Inflammatory macrophage treated with lipopolysaccharide for 4 hours (primary cell): ENCODE measurements at regions not wholly inside any gene's neighbourhood (a gene's known extent, or its start where the extent isn't known, plus 50 kb on each side); places are given as distances from the start of the nearest gene placed in this dataset.
"Not testable (repeated sequence)": the region's sequence is repeated elsewhere in the genome, so short reads cannot be mapped to it uniquely, and the experiment has no call there.

Experiments
- DNase-seq: peaks from one replicate; pipeline ENCODE4 v3.0.0-alpha.2; 2020

DNA sequence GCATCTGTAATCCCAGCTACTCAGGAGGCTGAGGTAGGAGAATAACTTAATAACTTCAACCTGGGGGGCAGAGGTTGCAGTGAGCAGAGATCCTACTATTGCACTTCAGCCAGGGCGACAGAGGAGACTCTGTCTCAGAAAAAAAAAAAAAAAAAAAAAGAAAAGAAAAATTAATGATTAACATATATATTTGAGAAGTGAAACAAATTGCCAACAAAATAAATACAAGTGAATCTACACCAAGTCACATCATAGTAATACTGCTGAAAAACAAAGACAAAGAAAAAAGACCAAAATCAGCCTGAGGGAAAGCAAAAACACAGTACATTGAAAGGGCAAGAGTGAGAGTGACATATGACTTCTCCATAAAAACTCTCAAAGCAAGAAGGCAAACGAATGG is 123.7 kb downstream of the CASP12 start:
- no peak for DNase-seq

DNA sequence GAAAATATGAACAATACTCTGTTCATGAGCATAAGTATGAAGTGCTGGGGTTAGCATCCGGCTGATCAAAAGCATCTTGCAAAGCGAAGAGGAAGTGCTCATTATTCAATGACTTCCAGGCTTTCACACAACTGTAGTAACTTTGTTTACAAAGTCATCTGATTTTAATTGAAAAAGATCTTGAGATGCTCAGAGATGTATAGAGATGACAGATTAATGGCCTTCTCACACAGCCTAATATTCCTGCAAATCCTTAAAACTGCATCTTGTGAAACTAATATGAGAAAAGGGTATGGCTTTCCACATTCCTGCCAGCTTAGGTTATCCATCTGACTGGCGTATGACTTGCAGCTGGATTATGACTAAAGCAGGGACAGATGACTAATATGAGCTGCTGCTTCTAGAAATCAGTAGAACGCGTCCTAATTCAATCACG is 125.4 kb downstream of the CASP12 start:
- DNase-seq = peak; percentile 44

DNA sequence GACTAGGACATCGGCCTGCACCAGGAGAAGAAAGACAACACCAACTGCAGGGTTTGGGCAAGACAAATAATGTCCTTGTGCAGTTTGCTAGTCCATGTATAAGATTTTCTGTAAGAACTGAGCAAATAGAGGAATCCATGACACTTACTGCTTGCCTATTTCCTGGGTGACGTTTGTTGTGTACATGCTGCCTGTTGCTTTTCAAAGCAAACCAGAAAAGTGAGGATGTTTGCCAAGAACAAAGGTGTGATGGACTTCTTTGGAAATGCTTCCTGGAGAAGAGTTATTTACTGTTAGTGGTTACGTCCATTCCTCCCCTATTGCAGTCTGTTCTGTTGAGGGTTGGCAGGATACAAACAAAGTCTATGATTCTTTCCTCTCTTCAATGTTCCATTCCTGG is 126.5 kb downstream of the CASP12 start:
- DNase-seq = no peak

DNA sequence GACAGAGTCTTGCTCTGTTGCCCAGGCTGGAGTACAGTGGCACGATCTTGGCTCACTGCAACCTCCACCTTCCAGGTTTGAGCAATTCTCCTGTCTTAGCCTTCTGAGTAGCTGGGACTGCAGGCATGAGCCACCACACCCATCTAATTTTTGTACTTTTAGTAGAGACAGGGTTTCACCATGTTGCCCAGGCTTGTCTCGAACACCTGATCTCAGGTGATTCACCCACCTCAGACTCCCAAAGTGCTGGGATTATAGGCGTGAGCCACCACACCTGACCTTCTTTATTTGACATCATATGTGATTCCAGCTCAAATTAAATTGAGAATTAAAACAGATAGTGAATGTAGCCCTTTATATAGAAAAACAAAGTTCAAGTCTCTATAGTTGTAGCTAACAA is 127.2 kb downstream of the CASP12 start:
- DNase-seq = not testable (repeated sequence)

DNA sequence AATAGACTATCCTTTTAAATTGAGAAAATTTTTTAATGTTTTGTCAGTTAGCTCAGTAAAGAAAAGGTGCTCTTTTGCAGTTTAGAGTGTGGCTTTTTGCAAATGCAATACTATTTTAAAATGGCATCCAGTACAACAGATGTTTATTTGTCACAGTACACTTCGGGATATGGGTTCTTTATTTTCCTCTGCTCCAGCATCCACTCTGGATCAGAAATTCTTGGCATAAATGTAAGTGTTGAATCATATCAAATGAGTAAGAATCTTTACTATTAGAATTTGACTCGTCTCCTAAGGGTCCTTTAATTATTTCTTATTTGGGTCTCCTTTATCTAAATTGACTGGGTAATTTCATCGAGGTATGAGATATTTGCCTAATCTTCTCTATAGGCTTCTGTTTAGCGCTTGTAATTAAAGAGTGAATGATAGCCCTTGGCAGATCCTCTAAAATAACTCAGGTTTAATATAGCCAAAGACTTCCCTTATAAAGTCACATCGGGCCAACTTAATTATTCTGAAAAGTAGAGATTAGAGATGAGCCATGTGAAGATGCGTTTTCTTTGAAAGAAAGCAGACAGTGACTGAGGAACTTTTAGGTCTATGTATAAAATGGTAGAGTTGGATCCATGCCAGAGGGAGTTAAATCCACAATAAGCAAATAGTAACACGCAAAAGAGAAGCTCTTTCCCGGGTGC is 132.7 kb downstream of the CASP12 start:
- no peak for DNase-seq

DNA sequence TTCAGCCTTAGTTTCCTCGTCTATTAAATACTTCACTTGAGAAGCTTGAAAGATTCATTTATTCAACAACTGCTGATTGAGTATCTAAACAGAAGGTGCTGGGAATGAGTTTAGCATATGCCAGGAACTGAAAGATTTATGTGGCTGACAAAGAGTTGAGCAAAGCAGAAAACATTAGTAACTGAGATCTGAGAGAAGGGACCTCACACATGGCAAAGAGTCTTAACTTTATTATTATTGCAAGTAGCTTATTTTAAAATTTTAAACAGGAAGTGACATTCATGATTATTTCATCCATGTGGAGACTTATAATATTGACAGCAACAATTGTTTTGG is 133.6 kb downstream of the CASP12 start:
- DNase-seq = no peak

DNA sequence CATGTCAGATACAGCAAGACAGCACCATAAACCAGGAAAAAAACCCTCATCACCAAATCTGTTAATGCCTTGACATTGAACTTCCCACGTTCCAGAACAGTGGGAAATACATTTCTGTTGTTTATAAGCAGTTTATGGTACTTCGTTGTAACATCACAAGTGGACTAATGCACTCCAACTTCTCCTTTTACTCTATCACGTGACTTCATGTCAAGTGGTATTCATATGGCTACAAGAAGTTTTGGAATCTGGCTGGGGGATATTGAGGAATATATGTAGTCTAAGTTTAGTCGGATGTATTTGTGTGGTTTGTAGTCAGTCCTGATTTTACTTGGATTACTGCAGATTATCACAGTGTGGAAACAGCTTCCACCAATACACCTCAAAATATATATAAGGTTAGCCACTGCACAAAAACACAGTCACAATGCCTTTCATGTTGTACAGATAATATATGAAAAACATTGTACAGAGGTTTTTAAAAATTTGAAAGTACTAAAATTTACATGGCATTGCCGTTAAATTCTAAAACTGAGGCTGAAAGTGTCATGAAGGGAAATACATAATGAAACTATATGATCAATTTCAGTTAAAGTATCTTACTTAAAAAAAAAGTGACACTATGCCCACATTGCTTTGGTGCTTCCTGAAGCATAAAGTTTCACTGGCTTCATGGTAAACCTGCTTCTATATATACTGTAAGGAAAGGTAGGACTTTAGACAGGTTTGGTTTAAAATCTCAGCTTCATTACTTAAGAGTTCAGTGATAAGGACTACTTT is 134.1 kb downstream of the CASP12 start:
- DNase-seq = no peak

DNA sequence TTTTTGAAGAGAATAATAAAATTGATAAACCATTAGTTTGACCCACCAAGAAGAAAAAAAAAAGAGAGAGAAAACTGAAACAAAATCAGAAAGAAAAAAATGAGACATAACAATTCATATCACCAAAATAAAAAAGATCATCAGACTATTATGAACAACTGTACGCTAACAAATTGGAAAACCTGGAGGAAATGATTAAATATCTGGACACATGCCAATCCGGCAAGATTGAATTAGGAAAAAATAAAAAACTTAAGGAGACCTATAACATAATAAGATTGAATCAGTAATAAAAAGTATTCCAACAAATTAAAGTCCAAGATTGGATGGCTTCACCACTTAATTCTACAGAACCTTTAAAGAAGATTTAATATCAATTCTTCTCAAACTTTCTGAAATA is 136.7 kb downstream of the CASP12 start:
- no peak for DNase-seq

DNA sequence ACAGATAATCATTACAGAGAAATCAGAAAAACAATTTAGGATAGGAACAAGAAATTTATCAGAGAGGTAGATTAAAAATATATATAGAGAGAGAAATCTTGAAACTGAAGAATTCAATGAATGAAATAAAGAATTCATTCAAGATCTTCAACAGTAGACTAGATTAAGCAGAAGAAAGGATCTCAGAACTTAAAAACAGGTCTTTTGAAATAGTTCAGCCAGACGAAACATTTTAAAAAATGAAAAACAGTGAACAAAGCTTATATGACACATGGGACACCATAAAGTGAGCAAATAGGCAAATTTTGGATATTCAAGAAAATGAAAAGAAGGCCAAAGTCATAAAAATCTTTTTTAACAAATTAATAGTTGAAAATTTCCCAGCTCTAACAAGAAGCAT is 138.8 kb downstream of the CASP12 start:
- no peak for DNase-seq

DNA sequence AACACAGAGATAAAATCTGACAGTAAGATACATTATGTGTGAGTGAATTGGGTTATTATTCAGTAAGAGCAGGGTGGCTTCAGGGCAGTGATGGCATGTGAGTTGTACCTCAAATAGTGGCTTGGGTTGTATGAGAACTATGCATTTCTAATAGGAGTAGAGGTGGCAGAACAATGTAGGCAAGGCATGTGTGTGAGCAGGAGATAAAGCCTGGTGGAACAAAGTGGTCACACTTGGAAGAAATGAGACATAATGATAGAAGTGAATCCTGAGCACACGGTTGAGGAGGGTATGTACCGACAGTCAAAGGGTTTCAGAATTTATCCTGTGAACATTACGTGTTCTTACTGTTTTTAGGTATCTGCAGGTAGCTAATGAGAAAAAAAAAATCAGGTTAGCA is 159.3 kb downstream of the CASP12 start:
- DNase-seq = no peak

DNA sequence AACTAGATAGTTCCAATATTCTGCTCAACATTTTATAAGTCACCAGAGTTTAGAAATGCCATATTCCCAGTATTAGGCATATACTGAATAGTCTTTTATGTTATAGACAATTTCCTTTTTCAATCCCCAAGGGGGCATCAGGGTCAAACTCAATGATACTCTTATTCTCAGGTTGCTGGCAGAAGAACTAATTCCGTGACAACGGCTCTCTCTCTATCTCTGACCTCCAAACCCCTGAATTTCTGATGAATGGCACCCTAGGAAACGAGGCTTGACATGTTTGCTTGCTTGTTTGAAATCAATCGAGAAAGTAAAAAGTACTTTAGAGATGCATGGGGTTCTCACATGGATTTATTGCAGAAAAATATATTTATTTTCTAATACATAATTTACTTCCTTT is 160.1 kb downstream of the CASP12 start:
- DNase-seq = no peak

DNA sequence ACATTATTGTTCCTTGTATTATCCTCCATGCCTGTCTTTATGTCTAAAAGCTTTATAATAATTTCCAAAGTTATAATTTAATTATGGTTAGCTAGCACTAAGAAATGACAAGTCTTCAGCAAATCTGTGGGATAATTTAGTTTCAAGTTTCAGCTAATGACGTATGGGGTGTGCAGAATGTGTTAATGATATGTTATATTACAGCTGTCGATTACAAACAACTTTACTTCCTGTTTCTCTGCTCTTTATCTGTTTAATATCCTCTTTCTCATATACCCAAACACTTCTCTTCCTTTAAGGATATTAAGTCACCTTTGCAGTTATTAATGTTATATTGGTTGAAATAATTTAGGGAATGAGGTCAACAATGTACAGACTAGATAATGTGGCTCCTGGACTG is 161.8 kb downstream of the CASP12 start:
- DNase-seq = peak; percentile 79

DNA sequence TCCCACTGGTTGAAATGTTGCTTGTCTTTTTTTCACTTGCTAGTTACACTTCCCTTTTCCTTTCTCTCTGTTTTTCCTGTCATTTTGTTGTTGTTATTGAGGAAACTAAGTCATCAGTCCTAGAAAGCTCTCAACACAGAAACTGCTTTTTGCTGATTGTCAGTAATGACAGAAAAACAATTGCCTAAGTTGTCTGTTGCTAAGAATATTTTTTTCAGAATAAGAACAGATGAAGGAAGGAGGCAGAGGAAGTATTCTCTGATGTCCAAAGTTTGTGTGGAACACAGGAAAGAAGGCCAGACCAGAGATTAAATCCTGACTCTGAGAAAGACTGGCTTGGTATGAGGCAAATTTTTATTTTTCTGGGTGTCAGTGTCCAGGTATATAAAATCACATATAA is 163.3 kb downstream of the CASP12 start:
- DNase-seq = peak; percentile 68

DNA sequence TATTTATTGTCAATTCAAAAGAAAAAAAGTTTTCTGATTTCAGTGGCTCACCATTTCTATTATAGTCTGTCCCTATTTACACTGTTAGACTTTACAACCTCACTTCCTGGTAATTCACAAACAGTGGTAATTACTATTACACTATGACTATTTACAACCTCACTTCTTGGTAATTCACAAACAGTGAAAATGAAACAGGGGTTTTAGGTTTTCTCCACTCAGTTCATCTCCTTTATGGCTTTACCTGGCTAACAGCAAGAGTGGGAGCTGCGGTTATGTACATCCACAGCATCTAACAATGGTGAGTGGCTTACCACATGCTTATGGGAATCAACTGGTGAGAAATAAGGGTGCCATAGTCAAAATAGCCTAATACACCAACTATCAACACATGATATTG is 166.4 kb downstream of the CASP12 start:
- no peak for DNase-seq

DNA sequence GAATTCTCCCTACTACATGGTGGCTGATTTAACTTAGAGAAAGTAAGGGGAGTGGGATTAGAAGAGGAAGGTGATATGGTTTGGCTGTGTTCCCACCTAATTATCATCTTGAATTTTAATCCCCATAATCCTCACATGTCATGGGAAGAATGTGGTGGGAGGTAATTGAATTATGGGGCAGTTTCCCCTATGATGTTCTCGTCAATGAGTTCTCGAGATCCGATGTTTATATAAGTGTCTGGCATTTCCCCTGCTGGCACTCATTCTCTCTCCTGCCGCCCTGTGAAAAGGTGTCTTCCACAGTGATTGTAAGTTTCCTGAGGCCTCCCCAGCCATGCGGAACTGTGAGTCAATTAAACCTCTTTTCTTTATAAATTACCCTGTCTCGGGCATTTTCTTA is 169.3 kb downstream of the CASP12 start:
- no peak for DNase-seq

DNA sequence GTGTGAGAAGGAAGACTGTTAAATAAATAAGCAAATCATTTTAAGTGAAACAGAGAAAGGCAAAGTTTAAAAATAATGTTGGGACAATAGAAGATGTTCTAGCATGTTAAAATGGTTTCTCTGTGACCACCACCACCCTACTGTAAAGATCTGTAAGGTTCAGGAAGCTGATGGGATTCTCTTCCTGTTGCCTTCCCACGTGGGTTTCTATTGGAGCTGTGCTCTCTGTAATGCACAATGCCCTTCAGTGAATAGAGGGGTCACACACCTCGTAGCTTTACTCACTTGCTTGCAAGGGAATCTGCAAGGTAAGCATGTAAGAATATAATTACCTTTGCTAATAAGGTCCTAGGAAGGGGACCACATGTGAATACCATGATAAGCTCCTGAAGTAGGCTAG is 170.5 kb downstream of the CASP12 start:
- no peak for DNase-seq

DNA sequence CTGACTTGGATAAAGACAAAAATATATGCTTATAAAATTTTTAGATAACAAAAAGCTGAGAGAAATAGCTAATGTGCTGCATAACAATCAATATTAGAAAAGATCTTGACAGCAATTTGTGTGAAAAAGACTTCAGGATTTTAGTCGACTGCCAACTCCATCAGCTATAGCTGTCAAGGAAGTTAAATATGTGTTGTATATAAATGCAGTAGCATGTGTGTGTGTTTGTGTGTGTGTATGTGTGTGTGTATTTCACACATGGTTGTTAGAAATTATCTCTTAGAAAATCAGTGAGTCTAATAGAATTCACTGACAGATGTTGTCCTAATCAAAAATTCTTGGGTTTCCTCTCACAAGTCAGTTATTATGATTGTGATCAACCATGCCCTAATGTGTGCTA is 171.2 kb downstream of the CASP12 start:
- no peak for DNase-seq

DNA sequence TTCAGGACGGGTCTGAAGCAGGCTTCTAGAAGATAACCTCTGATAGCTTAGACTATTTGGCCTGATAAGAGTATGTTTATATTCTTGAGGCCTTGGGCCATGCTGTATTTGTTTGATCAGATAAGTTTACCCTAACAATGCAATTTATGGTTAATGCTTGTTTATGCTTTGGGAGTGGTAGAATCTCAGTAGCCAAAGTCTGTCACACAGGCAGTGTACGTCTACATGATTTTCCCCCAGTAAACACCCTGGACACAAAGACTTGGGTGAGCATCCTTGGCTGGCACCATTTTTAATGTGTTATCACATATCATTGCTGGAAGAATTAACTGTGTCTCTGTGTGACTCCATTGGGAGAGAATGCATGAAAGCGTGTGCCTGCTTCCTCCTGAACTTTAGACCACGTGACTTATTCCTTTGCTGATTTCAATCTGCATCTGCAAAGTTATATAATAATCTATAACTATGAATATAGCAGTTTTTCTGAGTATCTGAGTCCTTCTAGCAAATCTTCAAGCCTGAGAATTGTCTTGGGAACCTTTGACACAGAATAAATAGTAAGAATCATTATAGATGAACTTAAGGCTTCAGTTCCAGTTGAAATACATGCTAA is 172.4 kb downstream of the CASP12 start:
- DNase-seq = no peak

DNA sequence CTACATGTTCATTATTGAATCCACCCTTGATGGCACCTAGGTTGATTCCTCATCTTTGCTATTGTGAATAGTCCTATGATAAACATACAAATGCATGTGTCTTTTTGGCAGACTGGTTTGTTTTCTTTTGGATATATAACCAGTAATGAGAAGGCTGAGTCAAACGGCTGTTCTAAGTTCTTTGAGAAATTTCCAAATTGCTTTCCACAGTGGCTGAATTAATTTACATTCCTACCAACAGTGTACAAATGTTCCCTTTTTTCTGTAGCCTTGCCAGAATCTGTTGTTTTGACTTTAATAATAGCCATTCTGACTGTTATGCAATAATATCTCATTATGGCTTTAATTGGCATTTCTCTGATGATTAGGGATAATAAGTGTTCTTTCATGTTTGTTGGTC is 184.9 kb downstream of the CASP12 start:
- no peak for DNase-seq

DNA sequence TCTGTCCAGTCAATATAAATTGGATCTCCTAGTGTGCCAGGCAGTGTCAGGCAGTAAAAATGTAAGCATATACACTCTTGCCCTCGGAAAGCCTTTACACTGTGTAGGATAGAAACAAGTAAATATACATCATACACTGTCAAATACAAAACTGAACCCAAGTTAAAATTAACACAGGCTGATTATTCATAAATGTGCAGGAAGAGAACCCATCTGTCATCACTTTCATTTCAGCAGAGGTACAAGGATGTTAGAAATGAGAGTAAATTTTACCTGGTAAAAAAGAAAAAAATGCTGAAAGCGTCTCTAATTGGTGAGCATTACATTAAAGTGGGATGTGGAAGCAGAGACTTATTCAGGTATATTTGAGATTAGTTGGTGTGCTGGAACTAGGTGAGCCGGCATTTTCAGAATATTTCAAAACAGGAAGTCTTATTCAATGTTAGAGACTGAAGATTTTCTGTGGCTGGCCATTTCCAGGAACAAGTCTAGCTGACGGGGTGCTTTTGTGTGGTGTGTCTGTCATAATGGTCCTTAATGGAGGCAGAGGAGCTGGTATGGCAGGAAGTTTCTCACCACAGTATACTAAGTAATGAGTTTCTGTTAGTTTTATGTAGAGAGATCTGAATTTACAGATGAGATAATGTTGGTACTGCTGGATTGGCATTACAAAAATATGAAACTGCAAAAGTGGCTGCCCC is 192.6 kb downstream of the CASP12 start:
- peak; percentile 87 for DNase-seq

DNA sequence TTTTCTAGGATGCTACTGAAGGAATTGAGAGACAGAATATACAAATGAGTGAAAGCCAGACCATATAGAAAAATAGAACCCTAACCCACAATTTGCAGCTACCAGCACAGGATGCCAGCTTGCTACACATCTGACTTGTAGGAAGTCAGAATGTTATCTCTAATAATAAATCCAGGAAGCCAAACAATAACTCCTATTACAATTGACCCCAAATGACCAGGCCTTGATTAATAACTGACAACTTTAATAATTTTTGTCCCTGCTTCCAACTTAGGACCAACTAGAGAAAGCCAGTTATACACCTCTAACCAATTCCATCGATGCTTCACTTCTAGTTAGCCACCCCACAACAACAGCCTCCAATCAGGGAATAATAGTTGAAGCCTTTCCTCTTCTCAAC is 193.4 kb downstream of the CASP12 start:
- no peak for DNase-seq

DNA sequence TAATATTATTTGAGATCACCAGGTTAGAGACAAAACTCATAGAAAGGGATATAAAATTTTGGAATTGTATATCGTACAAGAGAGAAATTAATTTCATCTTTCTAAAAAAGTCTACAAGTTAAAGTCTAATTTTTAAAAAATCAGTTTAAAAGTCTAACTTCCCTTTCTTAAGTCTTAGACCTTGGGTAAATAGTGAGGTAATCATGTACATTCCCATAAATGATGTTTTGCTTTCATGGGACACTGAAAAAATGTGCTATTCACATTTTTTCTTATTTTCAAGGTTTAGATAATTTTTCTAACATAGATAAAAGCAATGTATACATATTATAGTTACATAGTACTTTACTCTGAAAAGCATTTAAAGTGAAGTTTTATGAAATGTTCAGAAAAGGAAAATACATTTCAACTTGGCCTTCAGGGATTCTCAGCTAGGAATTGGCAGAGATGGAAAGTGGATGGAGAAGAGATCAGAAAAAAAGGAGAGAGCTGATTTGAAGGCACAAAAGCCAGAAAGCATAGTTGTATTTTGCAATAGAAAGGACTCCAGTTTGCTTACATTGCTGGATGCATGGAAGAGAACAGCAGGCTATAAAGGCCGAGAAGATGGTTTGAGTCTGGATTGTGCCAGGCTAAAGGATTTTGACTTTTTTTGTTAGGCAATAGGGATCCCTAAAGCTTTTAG is 194.0 kb downstream of the CASP12 start:
- peak; percentile 76 for DNase-seq

DNA sequence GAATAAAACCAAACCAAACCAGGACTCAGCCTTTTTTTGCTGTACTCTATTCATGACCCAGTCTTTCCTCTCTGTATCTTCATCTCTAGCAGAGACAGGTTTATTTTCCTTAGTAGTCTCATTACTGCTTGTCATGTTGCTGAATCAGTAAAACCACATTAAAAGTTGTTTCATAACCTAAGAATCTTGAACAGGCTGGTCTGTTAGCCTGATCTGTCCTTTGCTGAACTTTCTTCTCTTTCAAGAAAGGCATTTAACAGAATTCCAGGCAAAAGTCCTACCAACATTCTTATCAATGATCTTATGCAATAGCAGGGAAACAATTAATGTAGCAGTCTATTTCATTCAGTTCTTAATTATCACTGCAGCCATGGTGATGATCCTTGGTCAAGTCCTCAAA is 197.7 kb downstream of the CASP12 start:
- DNase-seq = no peak
